Fibroblast of villous mesenchyme (primary cell): ENCODE measurements at regions not wholly inside any gene's neighbourhood (a gene's known extent, or its start where the extent isn't known, plus 50 kb on each side); places are given as distances from the start of the nearest gene placed in this dataset.
A peak's percentile ranks its signal among the peaks of the same experiment; 100 is the strongest.

Experiments
- DNase-seq: peaks from one replicate; pipeline ENCODE4 v3.0.0-alpha.2; 2010; ENCODE audit warnings: low read depth
- H3K4me3 ChIP-seq: 2 replicates; pipeline ENCODE4 v1.5.1; 2011; ENCODE audit warnings: low read depth, mild to moderate bottlenecking, low read length
- CTCF ChIP-seq: IDR thresholded peaks from 2 replicates; pipeline ENCODE4 v1.5.1; 2012; ENCODE audit warnings: low read depth, mild to moderate bottlenecking, low read length; ENCODE audit not compliant: insufficient read depth

- no peak for TF ChIP-seq CTCF
- no peak for DNase-seq
- no peak overlapping the region for H3K4me3 ChIP-seq
Observed at GRCh38 chr9:111144741-111145140, 106.5 kb upstream of the LPAR1 start.

GRCh38 chr9:111136180-111136579 is 97.9 kb upstream of the LPAR1 start:
- no peak for TF ChIP-seq CTCF
- H3K4me3 ChIP-seq = no peak overlapping the region
- no peak for DNase-seq

- no peak for TF ChIP-seq CTCF
- H3K4me3 ChIP-seq = no peak overlapping the region
- DNase-seq = no peak
Observed at GRCh38 chr9:111131211-111131610, 92.9 kb upstream of the LPAR1 start.

GRCh38 chr9:111120526-111120925 is 82.3 kb upstream of the LPAR1 start:
- DNase-seq = no peak
- no peak for TF ChIP-seq CTCF

GRCh38 chr9:111118256-111118948 is 80.1 kb upstream of the LPAR1 start:
- no peak overlapping the region for H3K4me3 ChIP-seq
- DNase-seq = peak; percentile 27
- TF ChIP-seq CTCF = no peak

More at GRCh38 chr9:111120526-111120925, 82.3 kb upstream of the LPAR1 start:
- H3K4me3 ChIP-seq = no peak overlapping the region

- TF ChIP-seq CTCF = no peak
- DNase-seq = no peak
- H3K4me3 ChIP-seq = no peak overlapping the region
Observed at GRCh38 chr9:111114486-111114885, 76.2 kb upstream of the LPAR1 start.

- H3K4me3 ChIP-seq = no peak overlapping the region
- no peak for TF ChIP-seq CTCF
- DNase-seq = no peak
Observed at GRCh38 chr9:111113712-111114111, 75.4 kb upstream of the LPAR1 start.
